ENCODE measurements at regions not wholly inside any gene's neighbourhood (a gene's known extent, or its start where the extent isn't known, plus 50 kb on each side); places are given as distances from the start of the nearest gene placed in this dataset.
A peak's percentile ranks its signal among the peaks of the same experiment; 100 is the strongest.
"Not testable (repeated sequence)": the region's sequence is repeated elsewhere in the genome, so short reads cannot be mapped to it uniquely, and the experiment has no call there.

DNA sequence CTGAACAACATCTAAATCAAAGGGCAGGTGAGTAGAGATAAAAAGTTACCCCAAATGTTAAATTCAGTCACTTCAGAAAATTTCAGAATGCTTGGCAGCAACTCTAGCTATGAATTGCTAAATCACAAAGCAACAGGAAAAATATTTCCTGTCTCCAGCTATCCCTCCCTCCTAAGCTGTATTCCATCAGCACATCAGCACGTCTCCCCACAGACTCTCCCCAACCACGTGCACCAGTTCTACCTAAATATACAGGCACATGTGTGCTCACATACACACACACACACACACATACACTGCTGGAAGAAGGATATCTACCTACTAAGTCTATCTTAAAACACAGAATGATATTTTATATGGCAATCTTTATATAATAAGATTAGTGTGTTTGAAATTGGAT lies 177.1 kb upstream of the ARHGEF26 start:
- DNase-seq, result no peak

DNA sequence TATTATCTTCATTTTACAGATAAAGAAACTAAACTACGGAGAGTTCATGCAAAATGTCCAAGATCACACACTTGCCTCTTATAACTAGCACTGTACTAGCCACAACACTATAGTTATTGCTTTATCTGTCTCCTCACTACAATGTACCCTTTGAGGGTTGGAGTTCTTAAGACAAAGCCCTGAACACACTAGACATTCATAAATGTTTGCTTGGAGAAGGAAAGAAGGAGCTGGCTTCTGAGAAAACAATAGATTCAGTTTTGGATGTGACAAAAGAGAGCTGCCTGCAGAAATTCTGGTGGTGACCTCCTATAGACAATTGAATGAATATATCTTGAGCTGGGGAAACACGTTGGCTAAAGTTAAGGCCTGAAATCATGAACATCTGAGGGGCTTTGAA lies 169.9 kb upstream of the ARHGEF26 start:
- no peak for DNase-seq

DNA sequence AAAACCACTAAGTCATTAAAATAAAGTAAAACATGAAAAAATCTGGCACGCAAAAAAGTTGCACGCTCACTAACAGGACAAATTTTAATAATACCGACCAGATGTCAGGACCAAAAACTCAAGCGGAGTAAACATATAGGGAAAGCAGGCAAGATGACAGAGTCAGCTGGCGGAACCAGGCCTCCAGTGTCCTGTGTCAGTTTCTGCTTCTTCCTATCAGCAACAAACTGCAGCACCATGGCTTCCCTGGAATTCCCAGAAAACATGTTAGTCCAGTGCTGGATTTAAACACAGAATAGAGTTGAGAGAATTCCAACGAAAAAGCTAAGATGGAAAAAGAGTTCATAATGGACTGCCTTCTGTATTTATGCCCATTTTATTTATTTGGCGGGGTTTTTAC lies 169.1 kb upstream of the ARHGEF26 start:
- no peak for DNase-seq

DNA sequence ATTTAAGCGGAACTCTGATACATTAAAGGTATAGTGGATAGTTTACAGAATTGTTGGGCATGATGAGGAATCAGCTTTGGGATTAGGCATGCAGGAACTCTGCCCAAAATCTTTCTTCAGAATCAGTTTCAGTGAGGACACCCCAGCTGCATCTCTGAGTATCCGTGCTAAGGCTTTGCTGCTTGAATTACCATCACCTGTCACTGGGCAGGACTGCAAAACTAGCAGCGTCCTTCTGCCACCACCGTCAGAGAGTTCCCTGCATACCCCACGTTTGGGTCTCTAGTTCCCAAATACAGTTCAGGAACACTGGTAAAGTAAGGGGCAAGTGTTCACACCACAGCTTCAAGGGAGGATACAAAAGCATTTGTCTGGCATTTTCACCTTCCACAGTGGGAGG lies 164.6 kb upstream of the ARHGEF26 start:
- DNase-seq, result no peak

DNA sequence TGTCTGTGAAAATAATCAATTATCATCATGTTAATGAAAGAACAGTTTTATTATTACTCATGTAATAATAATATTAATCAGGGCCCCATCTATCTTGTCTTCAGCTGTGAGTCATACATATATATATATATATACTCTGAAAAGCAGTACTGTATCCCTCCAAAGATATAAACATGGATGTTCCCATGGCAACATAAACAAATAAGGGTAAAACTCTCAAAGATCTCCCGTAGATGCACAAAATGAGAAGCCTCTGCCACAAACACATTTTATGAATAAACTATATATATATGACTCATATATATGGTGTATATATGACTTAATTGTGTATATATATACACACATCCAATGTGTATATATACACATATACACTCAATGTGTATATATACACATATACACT lies 163.8 kb upstream of the ARHGEF26 start:
- DNase-seq, result no peak

DNA sequence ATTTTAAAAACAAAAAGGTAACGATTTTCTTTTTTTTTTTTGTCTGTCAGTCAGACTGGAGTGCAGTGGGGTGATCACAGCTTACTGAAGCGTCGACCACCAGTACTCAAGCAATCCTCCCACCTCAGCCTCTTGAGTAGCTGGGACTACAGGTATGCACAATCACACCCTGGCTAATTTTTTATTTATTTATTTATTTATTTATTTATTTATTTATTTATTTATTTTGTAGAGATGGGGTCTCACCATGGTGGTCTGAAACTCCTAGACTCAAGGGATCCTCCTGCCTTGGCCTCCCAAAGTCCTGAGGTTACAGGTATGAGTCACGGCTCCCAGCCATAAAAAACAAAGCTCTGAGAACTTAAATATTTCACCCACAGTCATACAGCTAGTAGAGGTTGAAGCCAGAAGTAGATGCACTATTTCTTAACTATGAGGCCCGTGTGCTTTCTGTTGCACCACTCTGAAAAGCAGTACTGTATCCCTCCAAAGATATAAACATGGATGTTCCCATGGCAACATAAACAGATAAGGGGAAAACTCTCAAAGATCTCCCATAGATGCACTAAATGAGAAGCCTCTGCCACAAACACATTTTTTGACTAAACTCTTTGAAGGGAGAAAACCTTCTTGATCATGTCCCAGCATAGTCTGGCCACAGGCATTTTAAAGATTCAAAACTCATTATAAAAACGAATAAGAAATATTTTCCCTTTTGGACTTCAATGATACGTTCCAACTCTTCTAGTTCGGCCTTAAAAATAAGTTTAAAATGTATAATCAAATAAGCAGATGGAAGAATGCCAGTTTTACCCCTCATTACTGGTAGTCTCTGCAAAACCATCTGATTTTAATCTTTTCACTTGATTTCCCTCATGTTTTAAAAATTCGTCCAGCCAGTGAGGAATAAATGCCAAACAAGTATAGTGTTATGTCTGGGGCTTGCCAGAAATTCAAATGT lies 162.3 kb upstream of the ARHGEF26 start:
- DNase-seq, result no peak

DNA sequence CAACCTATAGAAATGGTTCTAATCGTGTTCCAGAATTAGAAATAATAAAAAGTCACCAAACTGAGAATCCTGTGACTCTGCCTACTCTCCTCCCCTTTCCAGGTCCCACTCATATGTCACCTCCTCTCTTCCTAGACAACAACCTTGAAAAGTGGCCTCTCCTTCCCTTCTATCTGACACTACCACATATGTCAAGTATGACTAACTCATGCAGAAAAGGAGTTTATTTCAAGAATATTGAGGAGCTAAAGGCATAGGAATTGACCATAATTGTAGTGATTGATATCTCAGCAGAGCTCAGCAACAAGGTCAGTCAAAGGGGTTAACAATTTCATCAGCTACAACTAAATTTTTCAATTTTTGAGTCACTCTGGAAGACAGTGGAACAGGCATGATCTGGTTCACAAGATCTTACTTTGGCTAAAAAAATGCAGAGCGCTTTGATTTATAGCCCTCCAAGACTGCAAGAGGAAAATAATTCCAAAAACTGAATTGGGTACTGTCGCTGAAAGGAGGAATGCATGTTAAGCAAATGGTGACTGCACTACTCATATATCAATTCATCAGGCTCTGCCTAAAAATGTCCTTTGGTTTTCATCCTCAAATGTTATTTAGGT lies 160.6 kb upstream of the ARHGEF26 start:
- DNase-seq, result no peak

DNA sequence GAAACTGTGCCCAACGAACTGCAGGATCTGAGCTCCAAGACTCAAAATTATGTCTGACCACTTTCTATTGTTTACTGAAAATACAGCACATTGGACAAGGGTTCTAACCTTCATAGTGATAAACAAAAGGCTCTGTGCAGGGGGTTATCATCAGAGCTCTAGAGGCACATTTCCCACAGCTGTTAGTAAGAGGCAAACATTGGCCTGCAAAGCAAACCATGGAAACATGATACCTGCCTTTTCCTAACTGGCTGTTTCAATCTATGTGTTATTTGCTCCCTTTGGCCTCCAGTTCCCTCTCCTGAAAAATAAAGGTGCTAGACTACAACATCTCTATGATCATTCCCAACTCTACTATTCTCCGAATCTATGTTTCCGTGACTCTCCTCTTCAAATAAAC lies 159.7 kb upstream of the ARHGEF26 start:
- DNase-seq, result no peak

DNA sequence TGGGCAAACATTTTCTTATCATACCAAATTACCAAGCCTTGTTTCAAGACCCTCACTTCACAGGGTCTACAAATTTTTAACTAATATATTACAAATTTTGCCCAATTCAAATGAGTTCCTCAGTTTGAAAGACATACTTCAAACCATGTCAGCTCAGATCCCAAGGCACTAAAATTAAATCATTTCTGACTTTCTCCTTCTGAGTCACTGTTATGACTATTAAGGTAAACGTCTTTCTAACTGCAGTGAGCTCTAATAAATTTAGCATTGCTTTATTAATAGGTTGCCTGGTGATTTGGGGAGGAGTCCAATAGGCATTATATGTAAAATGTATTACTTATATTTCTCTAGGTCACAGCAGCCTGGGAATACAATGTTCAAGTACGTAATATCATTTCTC lies 158.2 kb upstream of the ARHGEF26 start:
- DNase-seq, result no peak

DNA sequence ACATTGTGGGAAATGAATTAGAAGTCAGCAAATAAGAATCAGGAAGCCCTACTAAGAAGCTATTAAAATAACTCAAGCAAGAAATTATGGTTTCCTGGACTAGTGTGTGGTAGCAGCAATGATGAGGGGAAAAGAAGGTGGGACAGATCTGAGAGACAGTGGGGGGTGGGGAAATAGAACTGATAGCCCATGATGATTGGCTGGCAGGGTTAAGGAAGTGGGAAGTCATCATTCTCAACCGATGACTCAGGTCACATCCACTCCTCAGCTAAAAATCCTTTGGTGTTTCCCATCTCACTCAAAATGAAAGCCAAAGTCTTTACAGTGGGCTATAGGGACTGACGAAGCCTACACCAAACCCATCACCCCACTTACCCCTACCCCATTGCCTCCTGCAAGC lies 153.9 kb upstream of the ARHGEF26 start:
- DNase-seq, result no peak

DNA sequence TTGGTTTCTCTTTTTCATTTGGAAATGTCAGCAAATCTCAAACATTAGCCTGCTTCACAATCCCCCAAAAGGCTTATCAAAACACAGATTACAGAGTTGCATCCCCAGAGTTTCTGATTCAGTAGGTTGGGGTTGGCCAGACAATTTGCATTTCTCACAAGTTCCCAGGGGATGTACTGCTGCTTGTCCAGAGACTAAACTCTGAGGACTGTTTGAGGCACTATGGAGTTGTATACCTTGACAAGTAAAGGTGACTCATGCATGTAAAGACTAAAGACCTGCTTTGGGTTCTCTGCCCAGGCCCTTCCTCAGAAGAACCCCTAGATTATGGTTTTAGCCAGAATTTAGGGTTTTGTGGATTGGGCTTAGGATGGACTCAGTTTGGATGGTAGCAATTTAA lies 151.1 kb upstream of the ARHGEF26 start:
- DNase-seq, result no peak

DNA sequence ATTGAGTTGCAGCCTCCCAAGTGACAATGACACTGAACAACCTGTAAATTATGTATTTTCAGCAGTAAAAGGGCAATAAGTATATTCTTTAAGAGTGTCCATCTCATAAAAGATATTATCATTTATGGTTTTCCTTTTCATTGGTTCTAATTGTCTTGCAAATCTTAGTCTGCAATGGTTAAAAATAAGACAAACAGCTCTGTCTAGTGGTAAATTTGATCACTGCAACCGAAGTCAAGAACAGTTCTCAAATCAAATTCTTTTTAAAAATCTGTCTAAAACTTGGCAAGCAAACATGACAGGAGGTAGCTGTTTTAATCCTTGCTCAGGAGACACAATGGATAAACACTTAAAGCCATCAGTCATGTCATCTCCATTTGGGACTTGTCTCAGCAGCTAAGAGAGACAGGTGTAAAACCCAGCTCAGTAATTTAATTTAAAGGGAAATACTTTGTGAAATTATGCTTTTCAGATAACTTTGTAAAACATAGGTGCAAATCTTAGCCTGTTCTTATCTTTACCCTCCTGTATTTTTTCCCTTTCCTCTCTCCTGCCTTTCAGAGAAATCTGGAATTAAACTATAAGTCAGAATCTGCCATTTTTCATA lies 150.3 kb upstream of the ARHGEF26 start:
- DNase-seq, result peak in 1 of 2 donors; percentile 17

DNA sequence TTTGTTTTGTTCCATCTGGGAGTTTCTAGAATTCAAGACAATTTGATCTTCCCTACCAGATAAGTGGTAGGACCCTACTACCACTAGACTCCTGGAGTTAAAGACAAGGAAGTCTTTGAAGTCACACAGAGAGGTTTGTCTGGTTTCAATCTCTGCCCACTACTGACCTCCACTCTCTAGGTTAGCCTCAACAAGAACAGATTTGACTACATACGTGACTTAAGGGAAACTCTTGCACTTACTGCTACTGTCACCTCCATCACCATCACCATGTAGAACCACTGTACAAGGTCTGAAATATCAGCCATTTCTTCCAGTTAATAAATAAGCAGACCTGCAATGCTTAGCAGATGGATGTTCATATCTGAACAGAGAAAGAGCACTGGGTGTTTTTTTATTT lies 148.3 kb upstream of the ARHGEF26 start:
- no peak for DNase-seq

DNA sequence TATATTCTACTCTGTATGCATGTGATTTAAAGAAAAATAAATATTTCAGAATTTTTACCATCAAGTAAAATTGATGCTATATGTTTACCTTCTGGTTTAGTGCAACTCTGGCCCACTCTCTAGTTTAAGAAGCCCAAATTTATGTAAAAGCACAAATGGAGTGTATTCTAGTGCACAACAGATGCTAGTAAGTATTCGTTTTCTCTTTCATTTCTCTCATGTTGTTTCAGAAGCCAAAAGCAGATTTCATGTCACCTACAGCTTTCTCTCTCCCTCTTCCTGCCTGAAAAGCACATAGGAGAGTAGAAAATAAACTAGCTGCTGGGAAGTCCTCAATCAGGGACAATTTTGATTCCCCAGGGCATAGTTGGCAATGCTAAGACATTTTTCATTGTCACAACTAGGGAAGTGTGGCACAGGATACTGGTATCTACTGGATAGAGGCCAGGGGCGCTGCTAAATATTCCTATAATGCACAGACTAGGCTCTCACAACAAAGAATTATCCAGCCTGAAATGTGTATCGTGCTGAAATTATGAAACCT lies 147.4 kb upstream of the ARHGEF26 start:
- DNase-seq, result no peak

DNA sequence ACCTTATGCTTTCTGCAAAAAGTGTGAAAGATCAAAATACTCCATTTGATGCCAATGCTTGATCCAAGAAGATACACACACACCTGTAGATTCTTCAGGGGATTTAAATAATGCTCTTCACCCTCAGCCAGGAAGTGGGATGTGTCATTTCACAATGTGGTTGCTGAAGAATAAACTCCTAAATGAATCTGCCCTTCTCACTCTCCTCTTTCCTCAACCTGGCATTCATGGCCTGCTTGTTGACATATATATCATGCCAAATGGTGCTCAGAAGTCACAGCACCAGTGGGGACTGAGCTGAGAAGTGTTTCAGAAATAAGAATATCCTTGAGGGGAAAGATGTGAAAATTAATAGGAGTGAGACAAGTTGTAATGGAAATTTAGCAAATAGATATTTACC lies 146.6 kb upstream of the ARHGEF26 start:
- no peak for DNase-seq

DNA sequence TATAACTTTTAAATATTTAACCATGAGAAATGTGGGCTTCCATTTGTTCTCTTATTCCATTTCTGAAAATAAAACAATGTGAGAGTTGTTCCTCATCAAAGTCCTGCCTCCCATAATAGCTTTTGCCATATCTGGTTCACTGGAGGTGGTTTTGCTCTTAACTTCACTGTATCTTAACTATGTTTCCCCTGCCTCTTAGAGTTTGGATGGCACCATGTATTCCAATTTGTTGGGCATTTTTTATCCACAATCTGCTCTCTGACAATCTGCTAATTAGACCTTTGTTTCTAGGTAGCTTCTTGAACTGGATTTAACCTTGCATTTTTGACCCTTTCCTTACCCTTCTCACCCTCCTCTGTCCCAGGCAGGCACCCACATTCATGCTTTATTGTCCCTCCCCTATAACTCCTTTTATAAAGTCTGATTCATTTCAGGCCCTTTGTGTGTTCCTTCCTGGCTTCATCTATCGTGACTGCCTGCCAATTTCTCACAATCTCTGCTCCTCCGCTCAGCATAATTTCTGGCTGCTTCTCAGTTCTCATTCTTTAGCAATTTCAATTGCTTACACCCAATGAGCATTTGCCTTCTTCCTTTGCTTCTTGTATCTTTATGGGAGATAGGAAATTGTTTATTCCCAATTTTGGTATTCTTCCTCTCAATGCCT lies 144.2 kb upstream of the ARHGEF26 start:
- DNase-seq, result no peak

DNA sequence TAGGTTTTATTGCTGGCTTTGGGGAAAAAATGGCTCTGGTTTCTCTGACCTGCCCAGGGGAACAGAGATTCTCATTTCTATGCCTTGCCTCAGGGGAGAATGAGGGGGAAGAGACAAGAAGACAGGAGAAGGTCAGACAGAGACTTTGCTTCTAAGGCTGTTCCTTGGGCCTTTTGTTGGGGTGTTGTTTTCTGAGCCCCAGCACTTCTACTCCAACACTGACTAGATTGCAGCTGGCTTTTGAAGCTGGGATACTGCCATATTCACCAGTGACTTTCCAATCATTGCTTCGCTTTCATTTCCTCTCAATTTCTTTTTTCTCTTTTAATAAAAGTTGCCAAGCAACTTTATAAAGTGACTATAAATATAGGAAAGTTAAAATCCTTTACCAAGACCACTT lies 143.2 kb upstream of the ARHGEF26 start:
- no peak for DNase-seq

DNA sequence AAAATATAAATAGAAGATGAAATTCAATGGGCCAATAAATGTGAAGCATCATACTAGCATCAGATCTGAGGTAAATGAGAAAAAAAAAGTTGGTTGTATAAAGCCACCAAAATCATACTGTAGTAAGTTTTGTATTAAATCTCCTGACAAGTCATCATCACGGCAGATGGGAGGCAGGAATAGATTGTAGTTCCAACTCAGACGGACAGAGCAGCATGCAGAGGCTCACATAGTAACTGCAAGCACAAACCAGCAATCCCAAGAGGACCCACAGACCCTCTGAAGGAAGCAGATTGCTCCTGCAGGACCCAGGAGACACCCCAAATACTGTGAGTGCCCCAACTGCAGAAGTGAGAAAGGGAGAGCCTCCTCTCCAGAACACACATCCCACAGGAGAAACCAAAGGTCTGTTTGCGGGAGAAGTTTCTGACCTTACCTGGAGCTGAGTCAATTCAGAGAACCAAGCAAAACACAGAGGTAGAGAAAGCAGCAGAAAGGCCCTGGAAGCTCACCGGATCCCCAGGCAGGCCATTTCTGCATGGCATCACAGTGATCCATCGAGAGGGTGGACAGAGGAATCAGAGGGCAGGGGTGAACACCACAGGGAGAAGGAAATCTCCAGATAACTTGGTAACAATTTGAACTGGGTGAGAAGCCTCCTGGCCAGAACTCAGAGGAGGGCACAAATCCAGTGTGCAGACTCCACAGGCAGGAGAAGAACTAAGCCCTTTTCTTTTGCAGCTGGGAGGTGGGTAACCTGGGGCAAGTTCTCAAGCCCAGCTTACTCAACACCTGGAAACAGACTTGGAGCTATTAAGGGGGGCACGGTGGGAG lies 141.6 kb upstream of the ARHGEF26 start:
- no peak for DNase-seq

DNA sequence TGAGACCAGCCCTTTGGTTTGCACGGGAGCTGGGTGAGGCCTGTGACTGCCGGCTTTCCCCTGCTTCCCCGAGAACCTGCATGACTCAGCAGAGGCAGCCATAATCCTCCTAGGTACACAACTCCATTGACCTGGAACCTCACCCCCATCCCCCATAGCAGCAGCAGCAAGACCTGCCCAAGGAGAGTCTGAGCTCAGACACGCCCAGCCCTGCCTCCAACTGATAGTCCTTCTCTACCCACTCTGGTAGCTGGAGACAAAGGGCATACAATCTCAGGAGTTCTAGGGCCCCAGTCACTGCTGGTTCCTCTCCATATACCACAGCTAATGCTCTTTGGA lies 141.0 kb upstream of the ARHGEF26 start:
- no peak for DNase-seq

DNA sequence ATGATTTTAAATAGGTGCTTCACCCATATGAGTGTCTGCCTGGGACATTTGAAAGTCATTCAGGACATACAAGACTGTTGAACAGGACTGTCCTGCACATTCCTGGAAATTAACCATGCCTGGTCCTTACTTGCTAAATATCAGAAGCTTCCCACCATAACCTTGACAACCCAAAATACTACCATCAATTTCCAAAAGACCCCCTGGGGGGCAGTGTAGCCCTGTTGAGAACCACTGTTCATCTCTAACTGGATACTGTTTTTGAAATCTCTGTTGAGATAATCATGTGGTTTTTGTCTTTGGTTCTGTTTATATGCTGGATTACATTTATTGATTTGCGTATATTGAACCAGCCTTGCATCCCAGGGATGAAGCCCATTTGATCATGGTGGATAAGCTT lies 123.8 kb upstream of the ARHGEF26 start:
- not testable (repeated sequence) for DNase-seq

DNA sequence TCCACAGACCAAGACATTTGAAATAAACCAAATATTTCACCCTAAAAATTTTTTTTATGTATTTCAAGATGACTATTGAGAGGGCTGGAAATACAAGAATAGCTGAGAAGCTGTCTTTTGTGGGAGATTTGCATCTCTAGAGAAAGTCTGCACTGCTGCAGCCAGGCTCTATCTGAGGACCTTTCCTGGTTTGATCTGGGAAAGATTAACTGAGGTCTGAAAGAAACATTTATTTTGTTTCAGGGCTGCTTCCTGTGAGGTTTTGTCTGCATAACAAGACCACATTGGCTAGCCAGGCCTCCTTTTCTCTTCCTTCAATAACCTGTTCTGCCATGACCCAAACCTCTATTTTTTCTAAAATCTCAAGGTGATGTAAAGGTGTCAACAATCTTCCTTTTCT lies 117.5 kb upstream of the ARHGEF26 start:
- no peak for DNase-seq

DNA sequence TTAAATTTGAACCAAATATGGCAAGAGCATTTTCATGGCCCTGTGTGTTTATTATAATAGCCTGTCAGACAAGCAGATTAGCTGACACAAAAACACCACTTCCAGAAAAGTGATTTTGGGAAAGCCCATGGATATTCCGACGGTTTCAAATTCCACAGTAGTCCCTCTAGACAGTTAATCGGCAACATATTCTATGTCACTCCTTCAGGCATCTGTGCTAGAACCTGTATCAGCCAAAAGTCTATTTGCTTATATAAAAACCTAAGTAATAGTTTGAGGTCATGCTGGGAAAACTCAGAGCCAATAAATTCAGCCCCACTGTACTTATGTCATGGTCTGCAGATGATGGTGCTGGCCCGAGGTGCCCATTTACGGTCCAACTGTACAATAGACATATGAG lies 110.2 kb upstream of the ARHGEF26 start:
- no peak for DNase-seq

DNA sequence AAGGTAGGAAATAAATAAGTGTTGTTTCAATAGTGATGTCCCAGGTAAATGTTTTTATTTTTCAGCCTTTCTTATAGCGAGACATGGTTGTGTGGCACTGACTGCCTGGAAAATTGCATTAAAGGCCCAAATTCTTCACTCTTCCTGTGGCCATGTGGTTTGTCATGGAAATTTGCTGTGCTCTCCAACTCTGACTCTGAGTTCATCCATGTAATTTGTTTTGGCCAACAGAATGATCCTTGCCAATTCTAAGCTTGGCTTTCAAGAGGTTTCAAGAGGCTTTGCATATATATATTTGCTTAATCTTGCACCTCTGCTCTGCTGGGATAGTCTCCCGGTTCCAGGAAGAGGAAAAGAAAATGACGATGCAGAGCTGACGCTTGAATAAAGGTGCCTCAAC lies 107.5 kb upstream of the ARHGEF26 start:
- DNase-seq, result no peak
